Limb (tissue), 2 donors: ENCODE measurements at regions not wholly inside any gene's neighbourhood (a gene's known extent, or its start where the extent isn't known, plus 50 kb on each side); places are given as distances from the start of the nearest gene placed in this dataset.

Source experiments
- DNase-seq, 2 donors: peaks; one replicate each; pipeline ENCODE4 v3.0.0-alpha.2; 2016; ENCODE audit errors: extremely low spot score in 2 of 2

DNA sequence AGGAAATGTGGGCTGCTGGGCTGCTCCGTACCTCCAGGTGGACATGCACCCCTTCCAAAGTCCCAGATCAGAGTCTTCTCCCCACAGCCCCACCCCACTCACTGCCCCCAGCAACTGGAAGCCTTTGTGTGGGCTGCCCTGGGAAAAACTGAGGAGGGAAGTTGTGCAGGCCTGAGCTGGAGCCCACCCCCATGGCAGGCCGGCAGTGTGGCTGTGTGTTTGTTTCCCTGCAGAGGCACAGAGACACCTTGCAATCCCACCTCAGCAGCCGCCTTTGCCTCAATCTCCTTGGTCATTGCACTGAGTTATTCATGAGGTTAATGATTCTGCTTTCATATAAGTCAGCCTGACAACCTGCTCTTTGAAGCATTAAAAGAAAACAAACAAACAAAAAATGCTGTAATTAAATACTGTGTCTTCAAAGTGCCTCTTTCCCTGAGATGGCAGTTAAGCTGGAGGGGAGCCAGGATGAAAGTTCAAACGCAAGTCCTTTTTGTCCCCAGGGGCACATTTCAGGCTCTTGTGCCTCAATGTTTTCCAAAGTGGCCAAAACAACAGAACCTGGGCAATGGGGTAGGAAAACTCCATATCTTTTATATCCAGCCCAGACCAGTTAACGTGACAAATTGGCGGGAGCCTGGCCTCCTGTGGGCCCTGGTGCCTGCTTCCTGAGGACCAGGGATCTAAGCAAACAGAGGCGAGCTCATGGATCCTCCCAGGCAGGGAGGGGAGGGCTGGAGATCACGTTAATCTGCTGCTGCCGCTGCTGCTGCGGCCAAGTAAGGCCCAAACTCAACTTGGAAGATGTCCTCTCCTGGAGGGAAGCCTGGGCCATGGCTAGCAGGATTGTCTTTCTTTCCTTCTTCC, 51.9 kb upstream of the TSPAN11 start:
- no peak for DNase-seq

- DNase-seq = no peak
These were observed 55.9 kb upstream of the TSPAN11 start for GRCh38 chr12:30870491-30871265.

- no peak for DNase-seq
These were observed 59.1 kb upstream of the TSPAN11 start for GRCh38 chr12:30867415-30867814.

DNA sequence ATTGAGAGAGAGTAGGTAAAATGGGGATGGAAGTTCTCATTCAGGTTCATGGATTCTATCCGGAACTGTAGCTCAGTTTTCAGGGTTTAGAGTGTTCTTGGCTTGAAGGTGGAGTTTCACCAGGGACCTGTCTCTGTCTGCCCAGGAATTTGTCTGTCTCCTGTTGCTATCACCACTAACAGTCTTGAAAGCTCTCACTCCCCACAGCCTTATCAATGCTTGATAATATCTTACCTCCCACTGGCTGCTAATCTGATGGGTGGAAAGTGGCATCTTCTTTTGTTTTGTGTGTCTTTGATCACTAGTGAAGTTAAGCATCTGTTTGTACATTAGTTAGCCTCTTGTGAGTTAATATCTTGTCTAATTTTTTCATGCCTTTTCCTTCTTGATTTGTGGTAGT, 60.3 kb upstream of the TSPAN11 start:
- DNase-seq = no peak

DNA sequence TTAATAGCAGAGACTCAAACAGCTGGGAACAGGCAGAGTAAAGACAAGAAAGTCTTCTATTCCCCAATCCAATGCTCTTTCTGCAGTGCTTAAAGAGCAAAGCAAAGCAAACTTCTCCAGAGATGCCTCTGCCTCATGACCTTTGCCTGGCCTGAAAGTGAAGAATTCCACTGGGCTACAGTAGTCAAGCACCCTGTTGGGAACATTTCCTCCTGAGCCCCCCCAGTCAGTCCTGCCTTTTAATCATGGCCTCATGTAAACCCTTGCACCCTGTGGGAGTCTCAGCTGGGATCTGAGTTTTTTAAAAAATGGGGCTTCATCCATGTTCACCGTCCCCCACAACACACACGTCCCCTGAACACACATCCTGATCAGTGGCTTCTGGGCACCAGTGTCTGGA, 62.7 kb upstream of the TSPAN11 start:
- DNase-seq = no peak

- peak in 1 of 2 donors; percentile 48 for DNase-seq
These were observed 64.1 kb upstream of the TSPAN11 start for GRCh38 chr12:30862486-30862885.

- no peak for DNase-seq
These were observed 67.3 kb upstream of the TSPAN11 start for GRCh38 chr12:30859226-30859625.

- DNase-seq = no peak
These were observed 68.1 kb upstream of the TSPAN11 start for GRCh38 chr12:30858471-30858870.

DNA sequence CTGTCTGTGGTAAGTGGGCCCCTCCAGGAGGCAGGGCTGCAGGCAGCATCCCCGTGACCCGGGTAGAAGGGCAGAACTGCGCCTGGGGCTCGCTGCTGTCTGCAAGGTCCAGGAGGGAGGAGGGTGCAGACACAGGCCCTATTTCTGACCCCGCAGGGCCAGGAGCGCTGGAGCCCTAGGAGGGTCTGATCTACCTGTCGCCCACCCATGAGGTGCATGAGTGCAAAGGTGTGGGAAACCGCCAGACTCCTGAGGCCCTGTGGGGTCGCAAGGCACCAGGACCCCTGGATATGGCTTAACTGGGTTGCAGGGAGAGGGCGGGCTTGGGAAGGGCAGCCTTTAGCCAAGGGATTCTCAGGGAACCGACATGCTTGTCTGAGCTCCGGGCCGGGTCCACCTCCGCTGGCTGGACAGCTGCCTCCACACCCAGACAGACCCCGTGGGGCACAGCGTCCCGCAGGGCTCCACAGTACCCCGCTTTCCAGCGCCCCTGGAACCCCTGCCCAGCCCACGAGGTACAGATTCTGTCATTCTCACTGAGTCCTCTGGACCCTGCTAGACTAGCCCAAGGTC, 72.9 kb upstream of the TSPAN11 start:
- no peak for DNase-seq

DNA sequence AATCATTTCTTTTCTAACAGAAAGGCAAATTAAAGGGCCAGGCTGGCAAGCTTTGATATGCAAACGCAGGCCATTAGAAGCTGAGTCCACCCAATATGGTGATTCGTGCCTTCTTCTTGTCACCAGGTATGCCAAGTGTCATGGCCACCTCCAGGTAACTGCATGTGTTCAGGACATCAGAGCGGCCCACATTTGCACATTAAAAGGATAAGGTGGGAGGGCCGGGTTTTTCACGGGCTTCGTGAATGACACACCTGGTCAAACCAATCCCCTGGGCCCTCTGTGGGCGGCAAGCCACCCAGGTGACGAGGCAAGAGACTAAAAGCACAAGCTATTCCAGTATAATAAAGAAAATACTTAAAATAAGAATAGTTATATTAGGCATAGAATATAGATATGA, 75.9 kb upstream of the TSPAN11 start:
- DNase-seq = peak in 1 of 2 donors; percentile 51

DNA sequence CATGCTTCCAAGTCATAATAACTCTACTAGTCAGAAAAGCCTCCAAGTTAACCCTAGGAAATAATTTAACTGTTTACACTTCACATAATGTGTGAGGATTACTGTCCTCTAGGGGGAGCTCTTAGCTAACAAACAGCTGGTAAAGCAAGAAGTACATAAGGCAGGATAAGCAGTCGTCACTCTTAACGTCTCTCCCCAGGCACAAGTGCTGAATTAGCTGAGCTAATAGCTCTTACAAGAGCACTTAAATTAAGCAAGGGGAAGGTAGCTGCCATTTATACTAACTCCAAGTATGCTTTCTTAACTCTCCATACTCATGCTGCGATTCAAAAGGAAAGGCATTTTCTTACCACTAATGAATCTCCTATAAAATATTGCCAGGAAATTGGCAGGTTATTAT, 79.3 kb upstream of the TSPAN11 start:
- peak; percentile 6 to 44 for DNase-seq

DNA sequence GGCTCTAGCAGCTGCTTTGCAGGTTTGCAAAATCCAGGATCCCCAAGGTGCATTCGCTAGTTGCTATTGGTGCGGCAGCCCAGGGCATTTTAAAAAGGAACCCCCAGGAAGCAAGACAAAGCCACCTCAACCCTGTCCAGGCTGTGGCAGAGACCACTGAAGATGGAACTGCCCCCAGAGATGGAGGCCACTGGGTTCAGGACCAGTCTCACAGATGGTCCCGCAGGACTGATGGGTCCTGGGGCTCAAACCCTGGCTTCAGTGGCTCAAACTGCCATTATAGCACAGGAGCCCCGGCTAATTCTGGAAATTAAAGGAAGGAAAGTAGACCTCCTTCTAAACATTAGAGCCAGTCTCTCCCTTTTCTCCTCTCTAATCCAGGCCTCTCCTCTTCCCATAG, 79.8 kb upstream of the TSPAN11 start:
- DNase-seq = peak in 1 of 2 donors; percentile 9

GRCh38 chr12:30845676-30846075, 80.9 kb upstream of the TSPAN11 start:
- DNase-seq = no peak

DNA sequence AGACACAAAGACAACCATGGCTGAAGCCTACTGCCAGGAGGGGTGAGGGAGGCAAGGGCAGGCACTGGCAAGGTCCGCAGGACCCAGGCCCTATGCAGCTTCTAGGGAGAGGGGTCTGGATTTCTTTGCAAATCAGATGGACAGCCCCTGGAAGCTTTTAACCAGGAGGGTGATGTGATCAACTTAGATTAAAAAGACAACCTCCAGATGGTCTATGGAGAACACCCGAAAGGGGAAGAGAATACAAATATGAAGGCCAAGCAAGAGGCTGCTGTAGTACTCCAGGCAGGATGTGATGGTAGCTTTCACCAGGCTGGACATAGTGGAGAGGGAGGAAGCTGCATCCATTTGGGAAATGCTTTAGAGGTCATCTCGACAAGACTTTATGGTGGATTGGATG, 83.3 kb upstream of the TSPAN11 start:
- no peak for DNase-seq

DNA sequence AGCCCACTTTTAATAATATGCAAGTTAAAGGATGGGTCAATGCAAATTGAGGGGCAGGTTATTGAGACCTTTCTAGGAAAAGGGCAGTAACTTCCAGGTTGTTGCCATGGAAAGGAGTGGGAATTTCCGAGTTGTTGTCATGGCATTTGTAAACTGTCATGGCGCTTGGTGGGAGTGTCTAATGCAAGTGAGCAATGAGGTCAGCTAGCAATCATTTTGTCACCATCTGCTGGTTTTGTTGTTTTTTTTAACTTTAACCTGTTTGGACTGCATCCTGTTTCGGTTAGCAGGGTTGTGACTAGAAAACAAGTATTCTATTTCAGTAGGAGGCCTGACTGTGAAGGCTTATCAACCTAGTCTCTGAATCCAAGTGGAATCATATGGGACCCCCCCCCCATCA, 85.8 kb upstream of the TSPAN11 start:
- DNase-seq = no peak

GRCh38 chr12:30839643-30840220, 85.0 kb upstream of the CAPRIN2 start:
- no peak for DNase-seq

GRCh38 chr12:30837595-30837994, 82.8 kb upstream of the CAPRIN2 start:
- no peak for DNase-seq

DNA sequence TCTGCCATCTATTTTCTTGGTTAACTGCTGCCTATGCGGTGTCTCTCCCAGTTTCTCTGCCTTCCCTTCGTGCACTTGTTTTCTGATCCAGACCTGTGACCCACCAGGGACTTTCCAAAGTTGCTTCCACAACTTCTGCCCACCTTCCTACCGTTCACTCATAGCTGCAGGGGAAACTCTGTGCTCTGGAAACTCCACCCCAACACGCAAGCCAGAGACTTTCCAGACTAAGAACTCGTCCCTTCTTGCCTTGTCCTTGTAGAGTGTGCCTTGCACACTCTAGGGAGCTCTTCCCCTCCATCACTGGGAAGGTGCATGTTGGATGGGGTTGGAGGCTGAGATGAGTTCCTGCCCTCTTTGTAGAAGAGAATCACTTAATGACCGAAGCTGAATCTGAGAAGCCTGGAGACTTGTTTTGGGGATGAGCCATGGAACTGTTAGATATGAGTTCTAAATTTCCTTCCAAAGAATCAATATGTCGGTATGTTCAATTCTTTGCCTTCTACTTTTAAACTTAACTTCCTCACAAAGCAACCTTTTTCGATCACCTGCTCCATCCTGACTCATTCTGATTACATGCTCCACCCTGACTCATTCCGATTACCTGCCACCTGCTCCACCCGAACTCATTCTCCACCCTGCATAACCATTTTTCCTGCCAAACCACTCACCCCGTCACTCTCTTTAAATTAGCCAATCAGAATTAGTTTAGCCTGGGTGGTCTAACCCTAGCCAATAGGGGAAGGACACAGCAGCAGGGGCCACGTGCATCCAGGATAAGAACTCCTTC, 82.1 kb upstream of the CAPRIN2 start:
- no peak for DNase-seq

DNA sequence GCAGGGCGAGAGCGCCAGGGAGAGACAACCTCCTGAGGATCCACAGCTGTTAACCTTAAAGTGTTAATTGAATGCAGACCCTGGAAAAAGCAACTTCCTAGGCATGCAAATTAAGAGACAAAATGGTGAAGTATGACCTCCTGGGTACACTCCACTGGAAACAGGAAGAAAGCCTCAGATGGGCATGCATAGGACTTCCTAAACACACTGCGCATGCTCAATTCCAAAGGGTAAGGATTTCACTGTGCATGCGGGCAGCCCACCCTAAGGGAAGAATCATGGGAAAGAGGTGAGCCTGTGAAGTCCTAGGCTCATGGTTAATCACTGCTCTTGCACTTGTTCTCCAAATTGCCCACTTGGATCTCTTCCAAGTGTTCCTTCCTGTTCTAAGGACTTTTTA, 80.5 kb upstream of the CAPRIN2 start:
- no peak for DNase-seq

DNA sequence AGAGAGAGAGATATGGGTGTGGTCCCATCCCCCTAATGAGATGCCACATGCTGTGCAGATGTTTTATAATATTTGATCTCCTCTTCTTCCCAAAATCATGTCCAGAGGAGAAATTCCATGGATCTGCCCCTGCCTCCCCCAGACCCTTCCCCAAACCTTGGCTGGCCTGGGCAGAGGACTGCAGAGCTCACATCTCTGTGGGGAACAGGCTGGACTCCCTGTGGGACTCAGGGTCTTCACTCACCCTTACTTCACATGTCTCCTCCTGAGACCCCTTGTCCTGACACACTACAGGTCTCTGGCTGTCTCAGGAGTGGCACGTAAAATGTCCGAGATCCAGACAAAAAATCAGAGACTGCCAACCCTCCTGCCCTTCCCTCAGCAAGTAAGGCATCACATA, 76.0 kb upstream of the CAPRIN2 start:
- no peak for DNase-seq

DNA sequence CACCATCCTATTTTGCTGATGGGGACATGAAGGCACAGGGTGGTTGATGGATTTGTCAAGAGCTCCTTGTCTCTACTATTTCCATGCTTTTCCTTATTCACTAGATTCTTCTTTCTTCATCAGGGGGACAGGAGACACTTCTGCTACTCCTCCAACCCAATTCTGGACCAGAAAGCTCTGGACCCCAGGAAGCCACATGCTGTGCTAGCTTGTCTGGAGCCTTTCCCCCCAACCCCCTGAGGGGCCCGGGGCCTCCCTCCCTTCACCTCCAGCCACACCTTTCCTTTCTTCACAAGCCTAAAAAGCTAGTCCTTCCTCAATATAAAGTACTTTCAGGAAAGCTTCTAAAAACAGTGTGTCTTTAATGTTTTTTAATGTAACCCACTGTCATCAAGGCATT, 75.1 kb upstream of the CAPRIN2 start:
- DNase-seq = no peak
